ENCODE measurements at regions not wholly inside any gene's neighbourhood (a gene's known extent, or its start where the extent isn't known, plus 50 kb on each side); places are given as distances from the start of the nearest gene placed in this dataset.
"Not testable (repeated sequence)": the region's sequence is repeated elsewhere in the genome, so short reads cannot be mapped to it uniquely, and the experiment has no call there.

GRCh38 chr5:160494451-160494850 is 72.8 kb downstream of the PTTG1 start:
- no peak for ATAC-seq
- Histone ChIP-seq H3K27ac (no peak overlapping the region), H3K4me1 (no peaks in the 10 kb centered on the region), H3K4me3 (no peak overlapping the region), H3K27me3 (ENCODE audit: low read depth) (no peaks in the 10 kb centered on the region), H3K36me3 (no peaks in the 10 kb centered on the region), H3K9me3 (no peaks in the 10 kb centered on the region)
- no peak for TF ChIP-seq CTCF (IDR thresholded peaks at IDR 0.05)
- intact Hi-C loops (cut with DNase I): no loop called here
- no peak for DNase-seq

GRCh38 chr5:160496334-160496733 is 74.7 kb downstream of the PTTG1 start:
- no peaks in the 10 kb centered on the region for H3K4me1 ChIP-seq
- no peak overlapping the region for H3K4me3 ChIP-seq
- H3K27me3 ChIP-seq (ENCODE audit: low read depth): no peaks in the 10 kb centered on the region
- intact Hi-C loops (cut with DNase I): no loop called here
- no peak for TF ChIP-seq CTCF (IDR thresholded peaks at IDR 0.05)
- ATAC-seq (no peak), DNase-seq (no peak)
- H3K27ac ChIP-seq: no peak overlapping the region
- no peaks in the 10 kb centered on the region for H3K36me3 ChIP-seq
- no peaks in the 10 kb centered on the region for H3K9me3 ChIP-seq

GRCh38 chr5:160496784-160497183 is 75.1 kb downstream of the PTTG1 start:
- Histone ChIP-seq H3K36me3 (no peaks in the 10 kb centered on the region), H3K27ac (no peak overlapping the region), H3K9me3 (no peaks in the 10 kb centered on the region), H3K4me3 (no peak overlapping the region), H3K4me1 (no peaks in the 10 kb centered on the region), H3K27me3 (ENCODE audit: low read depth) (no peaks in the 10 kb centered on the region)
- intact Hi-C loops (cut with DNase I): no loop called here
- TF ChIP-seq CTCF (IDR thresholded peaks at IDR 0.05): no peak
- ATAC-seq (no peak), DNase-seq (no peak)

- DNase-seq: no peak
- intact Hi-C loops (cut with DNase I): no loop called here
- H3K4me1 ChIP-seq: no peaks in the 10 kb centered on the region
- no peak overlapping the region for H3K4me3 ChIP-seq
- no peaks in the 10 kb centered on the region for H3K9me3 ChIP-seq
- H3K27ac ChIP-seq: no peak overlapping the region
- no peaks in the 10 kb centered on the region for H3K27me3 ChIP-seq (ENCODE audit: low read depth)
- no peaks in the 10 kb centered on the region for H3K36me3 ChIP-seq
- no peak for TF ChIP-seq CTCF (IDR thresholded peaks at IDR 0.05)
- ATAC-seq: no peak
Observed at GRCh38 chr5:160497878-160498277, 76.2 kb downstream of the PTTG1 start.

- DNase-seq; ATAC-seq; H3K27me3 ChIP-seq (ENCODE audit: low read depth); H3K4me3 ChIP-seq; H3K9me3 ChIP-seq; H3K36me3 ChIP-seq; intact Hi-C loops (cut with DNase I); H3K4me1 ChIP-seq; H3K27ac ChIP-seq: not testable (repeated sequence)
Observed at GRCh38 chr5:160498441-160499043, 76.9 kb downstream of the PTTG1 start.

- ATAC-seq: peak; percentile 71 to 80
- Histone ChIP-seq H3K27me3 (ENCODE audit: low read depth) (no peaks in the 10 kb centered on the region), H3K9me3 (no peaks in the 10 kb centered on the region), H3K27ac (no peak overlapping the region), H3K4me3 (no peak overlapping the region), H3K36me3 (no peaks in the 10 kb centered on the region), H3K4me1 (no peaks in the 10 kb centered on the region)
- no peak for TF ChIP-seq CTCF (IDR thresholded peaks at IDR 0.05)
- intact Hi-C loops (cut with DNase I): no loop called here
- no peak for DNase-seq
Observed at GRCh38 chr5:160500786-160501779, 79.4 kb downstream of the PTTG1 start.
